H1 (cell line): ENCODE measurements at regions not wholly inside any gene's neighbourhood (a gene's known extent, or its start where the extent isn't known, plus 50 kb on each side); places are given as distances from the start of the nearest gene placed in this dataset.
"Not testable (repeated sequence)": the region's sequence is repeated elsewhere in the genome, so short reads cannot be mapped to it uniquely, and the experiment has no call there.

Experiments
- CTCF ChIA-PET: fragments of 300-600 bp; sonication (Branson Sonifier 250); formaldehyde crosslinking; loops from one replicate; lab custom pipeline; 2021; ENCODE audit not compliant: partially characterized antibody; lab: Charles Lee
- POLR2A ChIA-PET: fragments of 300-600 bp; sonication (Branson Sonifier 250); formaldehyde crosslinking; loops from one replicate; lab custom pipeline; 2021; ENCODE audit warnings: inconsistent platforms; ENCODE audit not compliant: partially characterized antibody; lab: Charles Lee
- DNase-seq, 2 experiments: peaks; one replicate each; pipeline versions ENCODE4 v3.0.0 to v3.0.0-alpha.2; 2010 to 2022; ENCODE audit warnings: low spot score in 2 of 2, low read depth in 1 of 2, mixed read lengths in 1 of 2
- FAIRE-seq: peaks from 2 replicates; lab custom pipeline; 2011; peaks lifted over from hg19 to GRCh38; lab: Jason Lieb, UNC
- H2AFZ ChIP-seq: 2 replicates; pipeline ENCODE4 v1.8.1; 2012; ENCODE audit warnings: low read length, inconsistent platforms
- H2AK5ac ChIP-seq: 2 replicates; pipeline ENCODE4 v1.6.1; 2013; ENCODE audit warnings: low read depth, low read length
- H2BK120ac ChIP-seq: replicated peaks from 2 replicates; pipeline ENCODE3; 2013; ENCODE audit warnings: low read depth, low read length, inconsistent platforms
- H2BK12ac ChIP-seq: 2 replicates; pipeline ENCODE4 v1.6.1; 2013; ENCODE audit warnings: low read depth, low read length
- H2BK15ac ChIP-seq: 2 replicates; pipeline ENCODE4 v1.6.1; 2013; ENCODE audit warnings: low read length
- H2BK20ac ChIP-seq: 2 replicates; pipeline ENCODE4 v1.6.1; 2013; ENCODE audit warnings: low read length
- H2BK5ac ChIP-seq: 2 replicates; pipeline ENCODE4 v1.6.1; 2013; ENCODE audit warnings: low read depth, low read length
- H3K14ac ChIP-seq: 2 replicates; pipeline ENCODE4 v1.6.1; 2013; ENCODE audit warnings: inconsistent platforms; ENCODE audit not compliant: insufficient read length
- H3K18ac ChIP-seq: 2 replicates; pipeline ENCODE4 v1.6.1; 2013; ENCODE audit warnings: low read length; ENCODE audit errors: extremely low read depth
- H3K23ac ChIP-seq: 2 replicates; pipeline ENCODE4 v1.6.1; 2013; ENCODE audit warnings: inconsistent platforms; ENCODE audit not compliant: insufficient read length
- H3K23me2 ChIP-seq: 2 replicates; pipeline ENCODE4 v1.6.1; 2013; ENCODE audit warnings: low read depth, low read length
- H3K27ac ChIP-seq: 2 replicates; pipeline ENCODE4 v1.6.1; 2011; ENCODE audit warnings: low read depth, low read length, inconsistent platforms
- H3K27me3 ChIP-seq, 4 experiments: replicated peaks in 1 of 4; 1 replicate in 1 of 4; 2 replicates in 3 of 4; pipeline versions ENCODE4 v1.6.1 to v1.8.1; 2011 to 2013; ENCODE audit warnings: low read length in 3 of 4, mild to moderate bottlenecking in 3 of 4, inconsistent platforms in 2 of 4, mixed read lengths in 2 of 4, moderate library complexity in 1 of 4; ENCODE audit not compliant: control insufficient read depth in 3 of 4, insufficient read depth in 3 of 4; ENCODE audit errors: extremely low read depth in 1 of 4
- H3K36me3 ChIP-seq, 4 experiments: 2 replicates each; pipeline versions ENCODE4 v1.6.1 to v1.8.1; 2011 to 2013; ENCODE audit warnings: mild to moderate bottlenecking in 4 of 4, low read length in 3 of 4, moderate library complexity in 2 of 4, control low read depth in 1 of 4, inconsistent platforms in 1 of 4; ENCODE audit not compliant: insufficient read depth in 4 of 4, control insufficient read depth in 2 of 4
- H3K4ac ChIP-seq: replicated peaks from 2 replicates; pipeline ENCODE3; 2013; ENCODE audit warnings: low read length, low read depth, mixed read lengths, inconsistent platforms; ENCODE audit not compliant: insufficient read length
- H3K4me1 ChIP-seq, 4 experiments: replicated peaks in 1 of 4; 1 replicate in 1 of 4; 2 replicates in 3 of 4; pipeline versions ENCODE4 v1.6.1 to v1.8.1; 2011 to 2013; ENCODE audit warnings: low read length in 3 of 4, inconsistent platforms in 2 of 4, mixed read lengths in 1 of 4; ENCODE audit not compliant: insufficient read depth in 4 of 4, control insufficient read depth in 3 of 4
- H3K4me2 ChIP-seq, 2 experiments: 2 replicates each; pipeline versions ENCODE4 v1.6.1 to v1.8.1; 2011 to 2013; ENCODE audit warnings: low read depth in 2 of 2, low read length in 2 of 2, control low read depth in 1 of 2, inconsistent platforms in 1 of 2, mild to moderate bottlenecking in 1 of 2; ENCODE audit not compliant: insufficient read depth in 1 of 2
- H3K4me3 ChIP-seq, 4 experiments: fragments of 200-600, 300-600 bp in 1 of 4; sonication (generic), shearing (Covaris generic), sonication (Bioruptor Twin) in 1 of 4; 2 replicates each; pipeline versions ENCODE4 v1.5.1 to v1.8.1; 2011 to 2016; ENCODE audit warnings: low read length in 4 of 4, low read depth in 3 of 4, control low read depth in 2 of 4, inconsistent platforms in 2 of 4, mild to moderate bottlenecking in 2 of 4, mixed read lengths in 1 of 4, moderate library complexity in 1 of 4; ENCODE audit not compliant: insufficient read depth in 2 of 4; ENCODE audit errors: extremely low read depth in 1 of 4
- H3K56ac ChIP-seq: replicated peaks from 2 replicates; pipeline ENCODE3; 2013; ENCODE audit warnings: low read depth, mild to moderate bottlenecking, mixed read lengths, low read length, inconsistent platforms; ENCODE audit not compliant: insufficient read length
- H3K79me1 ChIP-seq: 2 replicates; pipeline ENCODE4 v1.6.1; 2013; ENCODE audit warnings: low read depth, low read length, control low read depth
- H3K79me2 ChIP-seq, 2 experiments: 2 replicates each; pipeline versions ENCODE4 v1.6.1 to v1.8.1; 2012 to 2013; ENCODE audit warnings: low read length in 2 of 2, mild to moderate bottlenecking in 2 of 2, inconsistent platforms in 1 of 2; ENCODE audit not compliant: insufficient read depth in 2 of 2, control insufficient read depth in 1 of 2
- H3K9ac ChIP-seq, 4 experiments: replicated peaks in 1 of 4; 1 replicate in 1 of 4; 2 replicates in 3 of 4; pipeline versions ENCODE4 v1.6.1 to v1.8.1; 2011 to 2013; ENCODE audit warnings: low read depth in 3 of 4, low read length in 3 of 4, control low read depth in 2 of 4, mild to moderate bottlenecking in 2 of 4, moderate library complexity in 2 of 4, inconsistent platforms in 1 of 4; ENCODE audit errors: extremely low read depth in 1 of 4
- H3K9me3 ChIP-seq, 2 experiments: 2 replicates each; pipeline versions ENCODE4 v1.6.1 to v1.8.1; 2012 to 2013; ENCODE audit warnings: mild to moderate bottlenecking in 2 of 2, moderate library complexity in 2 of 2, control low read depth in 1 of 2, inconsistent platforms in 1 of 2, low read depth in 1 of 2, low read length in 1 of 2, mixed read lengths in 1 of 2; ENCODE audit not compliant: insufficient read depth in 2 of 2
- H4K20me1 ChIP-seq, 2 experiments: replicated peaks in 1 of 2; 2 replicates each; pipeline versions ENCODE3 to v1.8.1; 2011 to 2013; ENCODE audit warnings: inconsistent platforms in 2 of 2, low read length in 2 of 2, mild to moderate bottlenecking in 1 of 2; ENCODE audit not compliant: insufficient read depth in 2 of 2, control insufficient read depth in 1 of 2
- H4K5ac ChIP-seq: 2 replicates; pipeline ENCODE4 v1.6.1; 2013; ENCODE audit warnings: low read length, low read depth, mixed read lengths, inconsistent platforms; ENCODE audit not compliant: insufficient read length
- H4K8ac ChIP-seq: 2 replicates; pipeline ENCODE4 v1.8.0; 2013; ENCODE audit warnings: mild to moderate bottlenecking, moderate library complexity, low read length, inconsistent platforms; ENCODE audit not compliant: insufficient read depth; ENCODE audit errors: extremely low read depth
- H4K91ac ChIP-seq: replicated peaks from 2 replicates; pipeline ENCODE3; 2013; ENCODE audit warnings: low read length, mixed read lengths, inconsistent platforms; ENCODE audit not compliant: insufficient read length
- WGBS, 2 experiments: shearing (Covaris generic) in 1 of 2; methylation state at CpG; one replicate each; pipeline versions ENCODE4 v1.1.6 to v1.1.7; 2013 to 2015; ENCODE audit warnings: low lambda C conversion rate in 2 of 2, mixed read lengths in 2 of 2, inconsistent platforms in 1 of 2, low coverage in 1 of 2, missing lambda C conversion rate in 1 of 2; ENCODE audit not compliant: insufficient replicate concordance in 2 of 2, insufficient coverage in 1 of 2, insufficient read length in 1 of 2; ENCODE audit errors: extremely low coverage in 1 of 2, missing lambda C conversion rate in 1 of 2; 5-methylcytosine and 5-hydroxymethylcytosine counted together

DNA sequence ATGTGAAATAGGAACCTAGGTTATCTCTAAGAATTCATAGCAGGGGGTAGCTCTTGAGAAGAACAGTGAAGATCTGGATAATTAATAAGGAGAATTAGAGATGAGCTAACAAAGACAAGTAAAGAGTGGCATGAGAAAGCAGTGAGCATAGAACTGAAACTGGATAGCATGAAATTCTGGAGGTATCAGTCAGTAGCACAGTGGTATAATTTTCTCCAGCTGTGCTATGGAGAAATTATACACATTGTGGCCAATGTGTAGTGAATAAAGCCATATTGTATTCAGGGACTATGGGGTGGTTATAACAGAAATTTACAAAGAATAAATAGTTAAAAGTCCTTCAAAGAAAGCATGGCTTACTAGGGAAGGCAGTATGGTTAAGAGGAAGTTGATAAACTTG lies 57.7 kb upstream of the LRRC37A2 start:
- H3K79me2 ChIP-seq, H3K23ac ChIP-seq, H3K4ac ChIP-seq, H3K27me3 ChIP-seq, H3K9me3 ChIP-seq, H3K4me1 ChIP-seq, H2AFZ ChIP-seq, H3K4me3 ChIP-seq, H2BK120ac ChIP-seq, H3K23me2 ChIP-seq, H2BK15ac ChIP-seq, H3K4me2 ChIP-seq, H3K56ac ChIP-seq, H3K79me1 ChIP-seq, DNase-seq, H3K9ac ChIP-seq, H4K20me1 ChIP-seq, H2AK5ac ChIP-seq, H3K18ac ChIP-seq, H4K8ac ChIP-seq, H3K36me3 ChIP-seq, FAIRE-seq, POLR2A ChIA-PET, H4K91ac ChIP-seq, H2BK12ac ChIP-seq, CTCF ChIA-PET, H3K27ac ChIP-seq, H2BK20ac ChIP-seq, H3K14ac ChIP-seq, H2BK5ac ChIP-seq, H4K5ac ChIP-seq: not testable (repeated sequence)

DNA sequence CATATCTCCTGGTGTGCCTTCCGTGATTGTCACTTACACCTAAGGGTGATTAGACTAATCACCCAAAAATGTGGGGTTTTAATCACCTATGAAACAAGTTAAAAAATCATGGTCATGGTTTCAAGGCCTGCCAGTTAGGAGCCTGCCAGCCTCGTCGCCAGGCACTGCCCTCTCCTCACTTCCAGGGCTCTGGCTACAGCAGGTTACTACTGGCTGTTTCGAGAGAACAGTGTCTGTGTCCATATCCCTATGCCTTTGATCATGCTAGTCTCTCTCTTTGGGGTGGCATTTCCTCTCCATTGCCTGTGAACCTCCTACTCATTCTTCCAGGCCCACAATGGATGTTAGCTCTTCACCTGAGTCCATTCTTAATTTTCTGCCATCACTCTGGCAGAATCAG lies 59.2 kb upstream of the LRRC37A2 start:
- FAIRE-seq: not testable (repeated sequence)

More for the DNA sequence above, 59.2 kb upstream of the LRRC37A2 start:
- H3K23ac ChIP-seq, H4K5ac ChIP-seq, H2BK20ac ChIP-seq, H3K18ac ChIP-seq, DNase-seq, H3K23me2 ChIP-seq, H3K9me3 ChIP-seq, H2AFZ ChIP-seq, H2BK120ac ChIP-seq, H3K79me1 ChIP-seq, H3K14ac ChIP-seq, H2BK5ac ChIP-seq, H4K91ac ChIP-seq, H3K56ac ChIP-seq, H2BK12ac ChIP-seq, H2BK15ac ChIP-seq, POLR2A ChIA-PET, H2AK5ac ChIP-seq, H3K4me2 ChIP-seq, H3K27me3 ChIP-seq, CTCF ChIA-PET, H4K20me1 ChIP-seq, H3K4ac ChIP-seq, H4K8ac ChIP-seq, H3K4me3 ChIP-seq, H3K9ac ChIP-seq, H3K4me1 ChIP-seq, H3K79me2 ChIP-seq, H3K36me3 ChIP-seq, H3K27ac ChIP-seq: not testable (repeated sequence)
- WGBS, 2 experiments: no CpG with 5 or more reads among the region's 4 CpGs
